Endothelial cell of umbilical vein (primary cell): ENCODE measurements at regions not wholly inside any gene's neighbourhood (a gene's known extent, or its start where the extent isn't known, plus 50 kb on each side); places are given as distances from the start of the nearest gene placed in this dataset.

ENCODE experiments used
- CTCF ChIP-seq, 2 donors: IDR thresholded peaks; 1 replicate in 1 of 2; 2 replicates in 1 of 2; pipeline ENCODE4 v1.5.1; 2011; ENCODE audit warnings: low read length in 2 of 2, mild to moderate bottlenecking in 2 of 2, moderate library complexity in 2 of 2, control low read depth in 1 of 2, inconsistent platforms in 1 of 2, low read depth in 1 of 2; ENCODE audit not compliant: insufficient read depth in 1 of 2; ENCODE audit errors: extremely low read depth in 1 of 2
- EZH2 ChIP-seq: IDR thresholded peaks from 2 replicates; pipeline ENCODE4 v1.6.1; 2012; ENCODE audit warnings: borderline replicate concordance, low read depth, mild to moderate bottlenecking, moderate library complexity, low read length, inconsistent platforms; ENCODE audit not compliant: severe bottlenecking
- GATA2 ChIP-seq: IDR thresholded peaks from 2 replicates; pipeline ENCODE4 v1.7.0; 2011; ENCODE audit warnings: low read depth, mild to moderate bottlenecking, moderate library complexity, mixed read lengths, low read length; ENCODE audit not compliant: insufficient read length, insufficient read depth
- JUN ChIP-seq: IDR thresholded peaks from 2 replicates; pipeline ENCODE4 v1.6.1; 2011; ENCODE audit warnings: borderline replicate concordance, low read depth; ENCODE audit not compliant: insufficient read length, insufficient read depth
- MAX ChIP-seq: IDR thresholded peaks from 2 replicates; pipeline ENCODE4 v1.6.1; 2011; ENCODE audit not compliant: insufficient read depth, insufficient read length
- POLR2A ChIP-seq: IDR thresholded peaks from 2 replicates; pipeline ENCODE4 v1.6.1; 2012; ENCODE audit warnings: low read depth, mild to moderate bottlenecking, control low read depth, low read length
- POLR2AphosphoS5 ChIP-seq: IDR thresholded peaks from 2 replicates; pipeline ENCODE4 v1.6.1; 2012; ENCODE audit warnings: low read depth, mild to moderate bottlenecking, control low read depth, low read length, moderate library complexity; ENCODE audit not compliant: insufficient read depth

GRCh38 chr7:142598297-142598696, 151.0 kb upstream of the PRSS1 start:
- no peak for TF ChIP-seq CTCF (IDR thresholded peaks at IDR 0.05; ENCODE audit: extremely low read depth in 1 of 2, insufficient read depth in 1 of 2, low read depth in 1 of 2, low read length in 2 of 2)
- TF ChIP-seq JUN = no peak
- TF ChIP-seq EZH2 = no peak
- no peak for TF ChIP-seq POLR2A
- no peak for TF ChIP-seq MAX
- no peak for TF ChIP-seq POLR2AphosphoS5
- TF ChIP-seq GATA2 = no peak
